H9 (cell line): ENCODE measurements at regions not wholly inside any gene's neighbourhood (a gene's known extent, or its start where the extent isn't known, plus 50 kb on each side); places are given as distances from the start of the nearest gene placed in this dataset.

Source experiments
- DNase-seq: peaks from one replicate; pipeline ENCODE4 v3.0.0-alpha.2; 2017
- H2AFZ ChIP-seq: one replicate; pipeline ENCODE4 v1.6.1; 2013; ENCODE audit warnings: mild to moderate bottlenecking, low read length, control low read depth, moderate library complexity
- H2AK5ac ChIP-seq: 2 replicates; pipeline ENCODE4 v1.6.1; 2013; ENCODE audit warnings: low read length, control low read depth, mixed read lengths; ENCODE audit not compliant: insufficient read length
- H2BK120ac ChIP-seq: one replicate; pipeline ENCODE4 v1.6.1; 2013; ENCODE audit warnings: low read depth, mild to moderate bottlenecking, low read length, control low read depth, inconsistent platforms; ENCODE audit not compliant: poor library complexity, severe bottlenecking
- H2BK12ac ChIP-seq: 2 replicates; pipeline ENCODE4 v1.6.1; 2013; ENCODE audit warnings: low read length, control low read depth, mixed read lengths, low read depth; ENCODE audit not compliant: insufficient read length
- H2BK15ac ChIP-seq: 2 replicates; pipeline ENCODE4 v1.6.1; 2013; ENCODE audit warnings: low read depth, low read length, control low read depth
- H2BK20ac ChIP-seq: one replicate; pipeline ENCODE4 v1.6.1; 2013; ENCODE audit warnings: low read depth, mild to moderate bottlenecking, low read length, control low read depth, inconsistent platforms; ENCODE audit not compliant: poor library complexity, severe bottlenecking
- H2BK5ac ChIP-seq: 2 replicates; pipeline ENCODE4 v1.6.1; 2013; ENCODE audit warnings: low read length, control low read depth, mixed read lengths; ENCODE audit not compliant: insufficient read length
- H3K14ac ChIP-seq: 2 replicates; pipeline ENCODE4 v1.6.1; 2013; ENCODE audit warnings: low read length, control low read depth; ENCODE audit not compliant: insufficient read depth
- H3K18ac ChIP-seq: 2 replicates; pipeline ENCODE4 v1.6.1; 2013; ENCODE audit warnings: low read depth, mild to moderate bottlenecking, mixed read lengths, low read length, control low read depth; ENCODE audit not compliant: insufficient read length
- H3K23ac ChIP-seq: 2 replicates; pipeline ENCODE4 v1.6.1; 2013; ENCODE audit warnings: low read length, control low read depth, mixed read lengths, low read depth; ENCODE audit not compliant: insufficient read length
- H3K23me2 ChIP-seq: 2 replicates; pipeline ENCODE4 v1.6.1; 2013; ENCODE audit warnings: low read depth, mild to moderate bottlenecking, mixed read lengths, low read length, control low read depth; ENCODE audit not compliant: insufficient read length, poor library complexity, severe bottlenecking
- H3K27ac ChIP-seq: 2 replicates; pipeline ENCODE4 v1.5.1; 2013; ENCODE audit warnings: low read length, control low read depth, mixed read lengths, low read depth; ENCODE audit not compliant: insufficient read length
- H3K27me3 ChIP-seq: 2 replicates; pipeline ENCODE4 v1.6.1; 2013; ENCODE audit warnings: low read length, control low read depth, inconsistent platforms; ENCODE audit not compliant: insufficient read depth
- H3K4ac ChIP-seq: 2 replicates; pipeline ENCODE4 v1.6.1; 2013; ENCODE audit warnings: low read depth, mild to moderate bottlenecking, control low read depth, inconsistent platforms, low read length, moderate library complexity
- H3K4me1 ChIP-seq: 2 replicates; pipeline ENCODE4 v1.6.1; 2013; ENCODE audit warnings: low read length, control low read depth, inconsistent platforms; ENCODE audit not compliant: insufficient read depth
- H3K4me2 ChIP-seq: 2 replicates; pipeline ENCODE4 v1.6.1; 2013; ENCODE audit warnings: low read length, control low read depth, mixed read lengths; ENCODE audit not compliant: insufficient read length, insufficient read depth
- H3K56ac ChIP-seq: 2 replicates; pipeline ENCODE4 v1.6.1; 2013; ENCODE audit warnings: low read depth, mild to moderate bottlenecking, mixed read lengths, low read length, control low read depth; ENCODE audit not compliant: insufficient read length
- H3K79me1 ChIP-seq: 2 replicates; pipeline ENCODE4 v1.6.1; 2013; ENCODE audit warnings: low read depth, mild to moderate bottlenecking, moderate library complexity, low read length, control low read depth, inconsistent platforms; ENCODE audit not compliant: insufficient read depth, poor library complexity, severe bottlenecking
- H3K79me2 ChIP-seq: 2 replicates; pipeline ENCODE4 v1.6.1; 2013; ENCODE audit warnings: low read length, control low read depth, inconsistent platforms; ENCODE audit not compliant: insufficient read depth
- H3K9ac ChIP-seq: 2 replicates; pipeline ENCODE4 v1.6.1; 2013; ENCODE audit warnings: low read length, control low read depth, mixed read lengths; ENCODE audit not compliant: insufficient read length; ENCODE audit errors: extremely low read depth
- H3K9me3 ChIP-seq: one replicate; pipeline ENCODE4 v1.6.1; 2013; ENCODE audit warnings: low read depth, low read length, inconsistent platforms; ENCODE audit not compliant: control insufficient read depth
- H3T11ph ChIP-seq: one replicate; pipeline ENCODE4 v1.6.1; 2013; ENCODE audit warnings: mild to moderate bottlenecking, low read length, control low read depth, inconsistent platforms
- H4K20me1 ChIP-seq: one replicate; pipeline ENCODE4 v1.6.1; 2013; ENCODE audit not compliant: control insufficient read depth, insufficient read length, insufficient read depth
- H4K5ac ChIP-seq: 2 replicates; pipeline ENCODE4 v1.6.1; 2013; ENCODE audit warnings: low read depth, mild to moderate bottlenecking, mixed read lengths, low read length, control low read depth; ENCODE audit not compliant: insufficient read length
- H4K8ac ChIP-seq: replicated peaks from 2 replicates; pipeline ENCODE4 v1.6.1; 2013; ENCODE audit warnings: low read length, control low read depth, mixed read lengths, low read depth; ENCODE audit not compliant: insufficient read length
- H4K91ac ChIP-seq: 2 replicates; pipeline ENCODE4 v1.6.1; 2013; ENCODE audit warnings: low read depth, mild to moderate bottlenecking, moderate library complexity, mixed read lengths, low read length, control low read depth; ENCODE audit not compliant: insufficient read length
- H3K27ac Mint-ChIP-seq, 3 experiments: 2 replicates in 2 of 3; 3 replicates in 1 of 3; pipeline ENCODE4 v1.8.0; 2020 to 2021; ENCODE audit warnings: mixed read lengths in 3 of 3, mild to moderate bottlenecking in 1 of 3, moderate library complexity in 1 of 3
- H3K27me3 Mint-ChIP-seq: 2 replicates; pipeline ENCODE4 v1.8.0; 2021; ENCODE audit warnings: low read depth, mild to moderate bottlenecking, moderate library complexity, mixed read lengths
- H3K36me3 Mint-ChIP-seq, 3 experiments: 2 replicates in 2 of 3; 3 replicates in 1 of 3; pipeline ENCODE4 v1.8.0; 2020 to 2021; ENCODE audit warnings: low read depth in 3 of 3, mixed read lengths in 3 of 3; ENCODE audit not compliant: insufficient read depth in 1 of 3
- H3K4me1 Mint-ChIP-seq, 2 experiments: 2 replicates each; pipeline ENCODE4 v1.8.0; 2020; ENCODE audit warnings: mixed read lengths in 2 of 2
- H3K4me3 Mint-ChIP-seq, 2 experiments: 2 replicates in 1 of 2; 3 replicates in 1 of 2; pipeline ENCODE4 v1.8.0; 2020 to 2021; ENCODE audit warnings: mild to moderate bottlenecking in 2 of 2, mixed read lengths in 2 of 2, moderate library complexity in 1 of 2
- H3K9me3 Mint-ChIP-seq, 2 experiments: 2 replicates in 1 of 2; 3 replicates in 1 of 2; pipeline ENCODE4 v1.8.0; 2020; ENCODE audit warnings: mild to moderate bottlenecking in 2 of 2, mixed read lengths in 2 of 2, moderate library complexity in 1 of 2
- CTCF ChIP-seq: fragments of 200-600 bp; sonication (generic); conservative IDR thresholded peaks from 3 replicates; pipeline ENCODE4 v1.8.0; 2021; ENCODE audit warnings: antibody characterized with exemption, mild to moderate bottlenecking
- WGBS: extraction: QIAGEN DNeasy Blood & Tissue Kit; methylation state at CpG from one replicate; pipeline ENCODE4 v1.1.7; 2013; ENCODE audit warnings: missing lambda C conversion rate, low lambda C conversion rate, mixed read lengths; ENCODE audit not compliant: insufficient read length; ENCODE audit errors: extremely low coverage; 5-methylcytosine and 5-hydroxymethylcytosine counted together

GRCh38 chr5:92513067-92513466, 1068.0 kb downstream of the NR2F1-AS1 start:
- Histone ChIP-seq H2BK15ac (no peak overlapping the region), H3K4me1 (no peaks in the 10 kb centered on the region), H4K5ac (no peak overlapping the region), H3K27me3 (no peaks in the 10 kb centered on the region), H3K23ac (no peak overlapping the region), H2BK20ac (no peak overlapping the region), H3K4me2 (no peak overlapping the region), H3K27ac (no peak overlapping the region), H3T11ph (no peak overlapping the region), H3K56ac (no peak overlapping the region), H3K14ac (no peak overlapping the region), H3K79me1 (no peaks in the 10 kb centered on the region), H3K79me2 (no peaks in the 10 kb centered on the region), H3K18ac (no peak overlapping the region), H3K23me2 (no peaks in the 10 kb centered on the region), H2BK120ac (no peak overlapping the region), H3K9ac (no peak overlapping the region), H2AK5ac (no peak overlapping the region), H4K8ac (no peak overlapping the region), H3K4ac (no peak overlapping the region), H3K9me3 (peaks cover 17% of the 10 kb centered on the region), H4K91ac (no peak overlapping the region), H2BK5ac (no peak overlapping the region), H2BK12ac (no peak overlapping the region), H2AFZ (no peak overlapping the region), H4K20me1 (no peaks in the 10 kb centered on the region)
- no peak for DNase-seq
- Mint-ChIP-seq H3K36me3 (peaks cover 24 to 38% (median 31%) of the 10 kb centered on the region in 3 experiments), H3K9me3 (peaks cover 38 to 43% of the 10 kb centered on the region in 2 experiments), H3K27me3 (no peaks in the 10 kb centered on the region), H3K27ac (no peak overlapping the region), H3K4me1 (peaks cover under 1% of the 10 kb centered on the region in 2 experiments; a peak in 3 of 4 replicates), H3K4me3 (no peak overlapping the region)
- WGBS: no CpG with 5 or more reads among the region's 1 CpG
- no peak for TF ChIP-seq CTCF
